Trophoblast cell (in vitro differentiated cells and primary cell): ENCODE measurements at regions not wholly inside any gene's neighbourhood (a gene's known extent, or its start where the extent isn't known, plus 50 kb on each side); places are given as distances from the start of the nearest gene placed in this dataset.
A peak's percentile ranks its signal among the peaks of the same experiment; 100 is the strongest.
"Not testable (repeated sequence)": the region's sequence is repeated elsewhere in the genome, so short reads cannot be mapped to it uniquely, and the experiment has no call there.

Source experiments
- DNase-seq, 2 donors: peaks; one replicate each; pipeline ENCODE4 v3.0.0-alpha.2; 2016
- H2AFZ ChIP-seq: 2 replicates; pipeline ENCODE4 v1.6.1; 2013; ENCODE audit warnings: low read length, moderate library complexity, mild to moderate bottlenecking; ENCODE audit not compliant: insufficient read depth, poor library complexity
- H2AK5ac ChIP-seq: 2 replicates; pipeline ENCODE4 v1.6.1; 2013; ENCODE audit warnings: mild to moderate bottlenecking, low read length
- H2BK120ac ChIP-seq: 2 replicates; pipeline ENCODE4 v1.6.1; 2013; ENCODE audit warnings: low read length, mild to moderate bottlenecking, moderate library complexity; ENCODE audit not compliant: insufficient read depth, poor library complexity
- H2BK12ac ChIP-seq: 2 replicates; pipeline ENCODE4 v1.6.1; 2013; ENCODE audit warnings: mild to moderate bottlenecking, low read length, moderate library complexity
- H2BK5ac ChIP-seq: 2 replicates; pipeline ENCODE4 v1.6.1; 2013; ENCODE audit warnings: low read length, low read depth, moderate library complexity, mild to moderate bottlenecking; ENCODE audit not compliant: poor library complexity
- H3K14ac ChIP-seq: 2 replicates; pipeline ENCODE4 v1.6.1; 2013; ENCODE audit warnings: mild to moderate bottlenecking, low read length
- H3K18ac ChIP-seq: 2 replicates; pipeline ENCODE4 v1.6.1; 2013; ENCODE audit warnings: mild to moderate bottlenecking, low read length
- H3K23ac ChIP-seq: 2 replicates; pipeline ENCODE4 v1.6.1; 2013; ENCODE audit warnings: low read length
- H3K27ac ChIP-seq: 2 replicates; pipeline ENCODE4 v1.5.1; 2013; ENCODE audit warnings: low read depth, mild to moderate bottlenecking, inconsistent platforms, low read length, moderate library complexity
- H3K27me3 ChIP-seq: 2 replicates; pipeline ENCODE4 v1.6.1; 2013; ENCODE audit warnings: inconsistent platforms, mild to moderate bottlenecking, low read length, moderate library complexity; ENCODE audit not compliant: insufficient read depth
- H3K36me3 ChIP-seq, 2 experiments: 1 replicate in 1 of 2; 2 replicates in 1 of 2; pipeline ENCODE4 v1.6.1; 2013; ENCODE audit warnings: low read length in 2 of 2, mild to moderate bottlenecking in 2 of 2, moderate library complexity in 1 of 2; ENCODE audit not compliant: insufficient read depth in 2 of 2, control insufficient read depth in 1 of 2
- H3K4ac ChIP-seq: 2 replicates; pipeline ENCODE4 v1.6.1; 2013; ENCODE audit warnings: low read depth, mild to moderate bottlenecking, low read length, moderate library complexity
- H3K4me1 ChIP-seq, 2 experiments: 1 replicate in 1 of 2; 2 replicates in 1 of 2; pipeline ENCODE4 v1.6.1; 2013; ENCODE audit warnings: low read length in 2 of 2, mild to moderate bottlenecking in 2 of 2, moderate library complexity in 1 of 2; ENCODE audit not compliant: insufficient read depth in 2 of 2, control insufficient read depth in 1 of 2
- H3K4me2 ChIP-seq: 2 replicates; pipeline ENCODE4 v1.6.1; 2013; ENCODE audit warnings: inconsistent platforms, mild to moderate bottlenecking, low read length, moderate library complexity
- H3K4me3 ChIP-seq: 2 replicates; pipeline ENCODE4 v1.5.1; 2013; ENCODE audit warnings: mild to moderate bottlenecking, low read depth, low read length, inconsistent platforms
- H3K79me1 ChIP-seq: one replicate; pipeline ENCODE4 v1.6.1; 2013; ENCODE audit warnings: low read length
- H3K79me2 ChIP-seq: 2 replicates; pipeline ENCODE4 v1.6.1; 2013; ENCODE audit warnings: low read length, mild to moderate bottlenecking; ENCODE audit not compliant: control insufficient read depth, insufficient read depth, poor library complexity
- H3K9ac ChIP-seq: 2 replicates; pipeline ENCODE4 v1.6.1; 2013; ENCODE audit warnings: mild to moderate bottlenecking, low read length
- H3K9me3 ChIP-seq: 2 replicates; pipeline ENCODE4 v1.6.1; 2013; ENCODE audit warnings: low read depth, mild to moderate bottlenecking, control low read depth, inconsistent platforms, low read length; ENCODE audit not compliant: insufficient read depth
- H4K12ac ChIP-seq: 2 replicates; pipeline ENCODE4 v1.6.1; 2013; ENCODE audit warnings: low read depth, mild to moderate bottlenecking, low read length, moderate library complexity
- H4K8ac ChIP-seq: 2 replicates; pipeline ENCODE4 v1.6.1; 2013; ENCODE audit warnings: low read depth, mild to moderate bottlenecking, low read length, moderate library complexity
- H4K91ac ChIP-seq: one replicate; pipeline ENCODE4 v1.6.1; 2013; ENCODE audit warnings: low read depth, mild to moderate bottlenecking, low read length, moderate library complexity
- WGBS: extraction: QIAGEN DNeasy Blood & Tissue Kit; methylation state at CpG from one replicate; pipeline ENCODE4 v1.1.7; 2013; ENCODE audit warnings: missing lambda C conversion rate; ENCODE audit not compliant: insufficient read length, insufficient coverage; ENCODE audit errors: extremely low coverage; 5-methylcytosine and 5-hydroxymethylcytosine counted together

GRCh38 chr19:28686756-28687155, 526.2 kb downstream of the UQCRFS1 start:
- WGBS: no CpG with 5 or more reads among the region's 2 CpGs
- H3K36me3 ChIP-seq: no peaks in the 10 kb centered on the region

GRCh38 chr19:28685802-28686201, 527.1 kb downstream of the UQCRFS1 start:
- DNase-seq: no peak
- H4K12ac ChIP-seq: no peak overlapping the region
- no peak overlapping the region for H2BK120ac ChIP-seq
- no peak overlapping the region for H3K14ac ChIP-seq
- H3K4me2 ChIP-seq: no peak overlapping the region
- H2BK5ac ChIP-seq: no peak overlapping the region
- no peak overlapping the region for H3K23ac ChIP-seq
- peaks cover 8% of the 10 kb centered on the region for H3K79me1 ChIP-seq
- no peak overlapping the region for H3K4ac ChIP-seq
- H3K27ac ChIP-seq: no peak overlapping the region
- no peak overlapping the region for H4K8ac ChIP-seq
- no peak overlapping the region for H2AK5ac ChIP-seq
- H3K79me2 ChIP-seq: no peaks in the 10 kb centered on the region
- no CpG with 5 or more reads among the region's 3 CpGs for WGBS
- peaks cover 0 to 2% of the 10 kb centered on the region in 2 experiments for H3K4me1 ChIP-seq
- no peak overlapping the region for H3K18ac ChIP-seq
- H2BK12ac ChIP-seq: no peak overlapping the region
- H4K91ac ChIP-seq: no peak overlapping the region
- no peak overlapping the region for H3K4me3 ChIP-seq
- H3K9me3 ChIP-seq: no peaks in the 10 kb centered on the region
- no peaks in the 10 kb centered on the region for H3K36me3 ChIP-seq
- no peak overlapping the region for H3K9ac ChIP-seq
- no peak overlapping the region for H2AFZ ChIP-seq
- no peaks in the 10 kb centered on the region for H3K27me3 ChIP-seq

More at GRCh38 chr19:28686756-28687155, 526.2 kb downstream of the UQCRFS1 start:
- H2AK5ac ChIP-seq: no peak overlapping the region
- no peaks in the 10 kb centered on the region for H3K79me2 ChIP-seq
- H3K18ac ChIP-seq: peak overlapping the region; percentile 75
- H3K4me1 ChIP-seq: peaks cover 0 to 2% of the 10 kb centered on the region in 2 experiments
- no peak overlapping the region for H2AFZ ChIP-seq
- H4K12ac ChIP-seq: no peak overlapping the region
- H4K8ac ChIP-seq: peak overlapping the region; percentile 53
- H3K9me3 ChIP-seq: no peaks in the 10 kb centered on the region
- H3K14ac ChIP-seq: peak overlapping the region; percentile 29
- H2BK5ac ChIP-seq: peak overlapping the region; percentile 49
- peaks cover 11% of the 10 kb centered on the region for H3K79me1 ChIP-seq
- H3K9ac ChIP-seq: no peak overlapping the region
- H3K4ac ChIP-seq: no peak overlapping the region
- H3K27me3 ChIP-seq: no peaks in the 10 kb centered on the region
- H2BK12ac ChIP-seq: peak overlapping the region; percentile 43
- no peak overlapping the region for H3K4me3 ChIP-seq
- H4K91ac ChIP-seq: peak overlapping the region; percentile 57
- H3K23ac ChIP-seq: no peak overlapping the region
- no peak overlapping the region for H3K27ac ChIP-seq
- H3K4me2 ChIP-seq: no peak overlapping the region
- H2BK120ac ChIP-seq: peak overlapping the region; percentile 72
- DNase-seq: no peak

- not testable (repeated sequence) for H4K8ac ChIP-seq, H3K79me1 ChIP-seq, H2BK5ac ChIP-seq, H3K9ac ChIP-seq, H3K9me3 ChIP-seq, H2BK120ac ChIP-seq, H3K4ac ChIP-seq, H3K4me2 ChIP-seq, H3K18ac ChIP-seq, H3K4me1 ChIP-seq, DNase-seq, H4K12ac ChIP-seq, H2BK12ac ChIP-seq, H3K23ac ChIP-seq, H3K79me2 ChIP-seq, H3K36me3 ChIP-seq, H3K14ac ChIP-seq, H3K4me3 ChIP-seq, H2AFZ ChIP-seq, H3K27me3 ChIP-seq, H4K91ac ChIP-seq, H2AK5ac ChIP-seq, H3K27ac ChIP-seq
- no CpG with 5 or more reads among the region's 4 CpGs for WGBS
These were observed 527.9 kb downstream of the UQCRFS1 start for GRCh38 chr19:28685077-28685476.

GRCh38 chr19:28680111-28680510, 532.8 kb downstream of the UQCRFS1 start:
- H3K4me3 ChIP-seq: no peak overlapping the region
- no peaks in the 10 kb centered on the region for H3K4me1 ChIP-seq
- H3K36me3 ChIP-seq: no peaks in the 10 kb centered on the region
- no peak overlapping the region for H4K8ac ChIP-seq
- no peak overlapping the region for H3K23ac ChIP-seq
- no peak overlapping the region for H4K12ac ChIP-seq
- no peak overlapping the region for H2BK5ac ChIP-seq
- H3K18ac ChIP-seq: no peak overlapping the region
- no peak overlapping the region for H2AK5ac ChIP-seq
- H3K4me2 ChIP-seq: no peak overlapping the region
- no peak overlapping the region for H2BK12ac ChIP-seq
- H3K9ac ChIP-seq: no peak overlapping the region
- no peak overlapping the region for H3K27ac ChIP-seq
- no peaks in the 10 kb centered on the region for H3K79me1 ChIP-seq
- no peak for DNase-seq
- no peaks in the 10 kb centered on the region for H3K79me2 ChIP-seq
- H2AFZ ChIP-seq: no peak overlapping the region
- H3K4ac ChIP-seq: no peak overlapping the region
- no peak overlapping the region for H3K14ac ChIP-seq
- no peaks in the 10 kb centered on the region for H3K27me3 ChIP-seq
- no peak overlapping the region for H2BK120ac ChIP-seq
- no CpG with 5 or more reads among the region's 3 CpGs for WGBS
- no peaks in the 10 kb centered on the region for H3K9me3 ChIP-seq
- H4K91ac ChIP-seq: no peak overlapping the region
